ENCODE measurements at regions not wholly inside any gene's neighbourhood (a gene's known extent, or its start where the extent isn't known, plus 50 kb on each side); places are given as distances from the start of the nearest gene placed in this dataset.

DNA sequence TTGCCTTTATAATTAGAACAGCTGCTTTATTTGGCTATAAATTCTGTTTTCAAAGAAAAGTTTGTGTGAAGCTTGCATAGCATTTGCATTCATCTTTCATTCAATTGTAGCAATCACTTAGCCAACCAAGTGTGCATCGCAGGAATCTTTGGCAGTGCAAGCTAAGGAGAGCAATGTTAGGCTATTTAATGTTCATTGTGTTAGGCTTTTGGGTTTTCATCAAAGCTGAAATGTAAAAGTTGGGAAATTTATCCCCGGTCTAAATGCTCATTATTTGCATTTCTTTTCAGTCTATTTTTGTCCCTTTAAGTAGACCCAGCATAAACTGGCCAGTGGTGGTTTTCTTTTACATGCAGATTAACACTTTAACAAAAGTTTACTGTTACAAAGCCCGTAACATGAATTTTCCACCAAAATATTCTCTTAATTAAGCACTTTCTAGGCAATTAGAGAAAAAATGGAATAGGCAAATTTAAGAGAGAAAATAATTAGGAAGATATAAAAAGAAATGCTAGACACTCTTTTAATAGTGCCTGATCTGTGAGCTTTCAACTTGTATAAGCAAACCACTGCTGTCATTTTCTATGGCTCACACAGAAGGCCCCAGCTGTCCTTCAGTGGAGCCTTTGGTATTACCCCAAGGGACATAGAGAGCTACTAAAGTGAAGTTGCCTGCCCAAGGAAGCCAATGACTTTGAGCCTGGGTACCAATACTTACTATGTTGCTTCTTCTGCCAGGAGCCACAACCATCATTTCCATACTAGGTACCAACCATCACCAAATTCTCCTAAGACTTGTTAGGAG lies 898.9 kb upstream of the SEL1L start:
- ATAC-seq: no peak
- WGBS (ENCODE audit: insufficient coverage, low coverage, low lambda C conversion rate, missing lambda C conversion rate): 60% methylated on average over 3 of the region's 3 CpGs
- Histone ChIP-seq H3K27ac (no peak overlapping the region), H3K4me3 (no peak overlapping the region), H3K4me1 (no peaks in the 10 kb centered on the region), H3K9me3 (no peaks in the 10 kb centered on the region), H3K27me3 (no peaks in the 10 kb centered on the region), H3K36me3 (no peaks in the 10 kb centered on the region)
- DNase-seq: no peak
- TF ChIP-seq, protein P1, sequence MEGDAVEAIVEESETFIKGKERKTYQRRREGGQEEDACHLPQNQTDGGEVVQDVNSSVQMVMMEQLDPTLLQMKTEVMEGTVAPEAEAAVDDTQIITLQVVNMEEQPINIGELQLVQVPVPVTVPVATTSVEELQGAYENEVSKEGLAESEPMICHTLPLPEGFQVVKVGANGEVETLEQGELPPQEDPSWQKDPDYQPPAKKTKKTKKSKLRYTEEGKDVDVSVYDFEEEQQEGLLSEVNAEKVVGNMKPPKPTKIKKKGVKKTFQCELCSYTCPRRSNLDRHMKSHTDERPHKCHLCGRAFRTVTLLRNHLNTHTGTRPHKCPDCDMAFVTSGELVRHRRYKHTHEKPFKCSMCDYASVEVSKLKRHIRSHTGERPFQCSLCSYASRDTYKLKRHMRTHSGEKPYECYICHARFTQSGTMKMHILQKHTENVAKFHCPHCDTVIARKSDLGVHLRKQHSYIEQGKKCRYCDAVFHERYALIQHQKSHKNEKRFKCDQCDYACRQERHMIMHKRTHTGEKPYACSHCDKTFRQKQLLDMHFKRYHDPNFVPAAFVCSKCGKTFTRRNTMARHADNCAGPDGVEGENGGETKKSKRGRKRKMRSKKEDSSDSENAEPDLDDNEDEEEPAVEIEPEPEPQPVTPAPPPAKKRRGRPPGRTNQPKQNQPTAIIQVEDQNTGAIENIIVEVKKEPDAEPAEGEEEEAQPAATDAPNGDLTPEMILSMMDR (IDR thresholded peaks at IDR 0.05): no peak
- no peak for TF ChIP-seq POLR2A (IDR thresholded peaks at IDR 0.05)
- intact Hi-C loops (cut with DNase I): no loop called here

DNA sequence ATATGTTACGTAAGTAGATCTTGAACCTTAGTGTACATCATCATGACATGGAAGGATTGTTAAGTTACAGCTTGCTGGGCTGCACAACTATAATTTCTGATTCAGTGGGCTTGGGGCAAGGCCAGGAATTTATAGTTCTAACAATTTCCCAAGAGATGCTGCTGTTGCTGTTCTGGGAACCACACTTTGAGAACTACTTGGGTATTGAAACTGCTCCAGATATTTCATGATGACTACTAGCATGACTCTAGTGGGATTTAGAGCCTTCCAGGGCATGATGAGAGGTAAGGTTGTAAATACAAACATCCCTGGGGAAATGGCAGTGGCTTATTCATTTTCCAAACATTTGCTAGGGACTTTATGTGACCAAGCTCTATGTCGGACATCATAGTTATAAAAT lies 904.8 kb upstream of the SEL1L start:
- DNase-seq: no peak
- no peak for TF ChIP-seq POLR2A (IDR thresholded peaks at IDR 0.05)
- TF ChIP-seq, protein P1 (IDR thresholded peaks at IDR 0.05): no peak
- Histone ChIP-seq H3K4me3 (no peak overlapping the region), H3K9me3 (no peaks in the 10 kb centered on the region), H3K36me3 (no peaks in the 10 kb centered on the region), H3K27ac (no peak overlapping the region), H3K27me3 (no peaks in the 10 kb centered on the region), H3K4me1 (no peaks in the 10 kb centered on the region)
- intact Hi-C loops (cut with DNase I): no loop called here
- 67% methylated on average over 2 of the region's 2 CpGs for WGBS (ENCODE audit: insufficient coverage, low coverage, low lambda C conversion rate, missing lambda C conversion rate)
- ATAC-seq: no peak

DNA sequence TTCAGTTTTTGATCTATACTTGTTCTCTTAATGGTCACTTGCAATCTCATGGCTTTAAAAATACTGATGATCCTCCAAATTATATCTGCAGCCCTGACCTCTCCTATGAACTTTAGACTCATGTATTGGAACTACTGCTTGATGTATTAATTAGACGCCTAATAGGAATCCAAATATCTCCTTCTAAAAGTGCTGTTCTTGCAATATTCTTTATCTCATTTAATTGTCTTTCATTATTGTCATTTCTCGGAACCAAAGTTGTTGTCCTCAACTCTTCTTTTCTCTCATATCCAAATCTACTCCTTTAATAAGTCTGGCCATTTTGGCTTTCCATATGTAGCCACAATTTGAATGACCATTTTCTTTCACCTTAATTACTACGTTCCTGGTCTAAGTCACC lies 907.6 kb upstream of the SEL1L start:
- Histone ChIP-seq H3K36me3 (no peaks in the 10 kb centered on the region), H3K4me3 (no peak overlapping the region), H3K27ac (no peak overlapping the region), H3K9me3 (no peaks in the 10 kb centered on the region), H3K27me3 (no peaks in the 10 kb centered on the region), H3K4me1 (no peaks in the 10 kb centered on the region)
- intact Hi-C loops (cut with DNase I): no loop called here
- 53% methylated on average over 3 of the region's 3 CpGs for WGBS (ENCODE audit: insufficient coverage, low coverage, low lambda C conversion rate, missing lambda C conversion rate)
- TF ChIP-seq, protein P1 (IDR thresholded peaks at IDR 0.05): no peak
- no peak for TF ChIP-seq POLR2A (IDR thresholded peaks at IDR 0.05)
- DNase-seq (no peak), ATAC-seq (no peak)

DNA sequence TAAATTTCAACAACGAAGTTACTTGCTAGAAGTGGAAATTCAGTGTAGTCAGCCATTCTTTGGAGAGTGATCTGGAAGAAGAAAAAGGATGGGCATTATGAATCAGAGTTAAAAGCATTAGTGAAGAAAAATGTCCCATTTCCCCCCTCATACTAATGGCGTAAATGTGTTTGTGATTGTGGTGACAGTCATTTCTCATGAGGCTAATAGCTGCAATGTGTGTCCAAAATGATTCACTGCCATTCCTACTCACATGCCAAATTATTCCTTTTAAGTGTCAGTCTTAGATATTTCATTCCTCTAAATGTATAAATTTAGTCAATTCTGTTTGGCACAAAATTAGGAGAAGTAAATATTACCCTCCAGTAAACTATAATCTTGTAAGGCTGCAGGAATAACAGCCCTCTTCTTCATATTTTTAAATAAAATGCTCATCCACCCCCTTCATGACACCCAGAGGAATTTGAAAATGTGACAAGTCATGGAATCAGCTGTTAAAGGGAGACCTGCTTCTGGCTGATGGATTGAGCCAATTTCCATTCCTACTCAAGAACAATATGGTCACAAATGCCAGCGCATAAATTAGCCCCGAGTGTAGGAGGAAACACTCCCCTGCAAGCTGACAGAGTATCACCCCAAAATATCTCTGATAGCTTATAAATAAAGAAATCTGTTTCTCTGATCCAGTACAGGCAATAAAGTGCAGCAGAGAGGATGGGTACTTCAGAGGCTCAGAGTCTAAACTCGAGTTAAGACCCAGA lies 912.3 kb upstream of the SEL1L start:
- intact Hi-C loops (cut with DNase I): no loop called here
- no peak for ATAC-seq
- H3K9me3 ChIP-seq: no peaks in the 10 kb centered on the region

More for the DNA sequence above, 912.3 kb upstream of the SEL1L start:
- H3K36me3 ChIP-seq: no peaks in the 10 kb centered on the region
- no peak for DNase-seq
- H3K27ac ChIP-seq: no peak overlapping the region
- TF ChIP-seq POLR2A (IDR thresholded peaks at IDR 0.05): no peak
- TF ChIP-seq, protein P1 (IDR thresholded peaks at IDR 0.05): no peak
- 55% methylated on average over 5 of the region's 5 CpGs for WGBS (ENCODE audit: insufficient coverage, low coverage, low lambda C conversion rate, missing lambda C conversion rate)
- no peaks in the 10 kb centered on the region for H3K27me3 ChIP-seq
- H3K4me3 ChIP-seq: no peak overlapping the region
- H3K4me1 ChIP-seq: no peaks in the 10 kb centered on the region
